Upper lobe of left lung (tissue), 4 donors: ENCODE measurements at regions not wholly inside any gene's neighbourhood (a gene's known extent, or its start where the extent isn't known, plus 50 kb on each side); places are given as distances from the start of the nearest gene placed in this dataset.

Experiments used
- POLR2A ChIP-seq, 4 donors: fragments of 450-650 bp; IDR thresholded peaks; one replicate each; pipeline ENCODE4 v1.5.1; 2016 to 2017; ENCODE audit warnings: antibody characterized with exemption in 4 of 4, mild to moderate bottlenecking in 2 of 4
- POLR2AphosphoS5 ChIP-seq, 2 donors: sonication (generic); formaldehyde crosslinking; IDR thresholded peaks; one replicate each; pipeline ENCODE4 v1.5.1; 2017; ENCODE audit warnings: antibody characterized with exemption in 2 of 2
- TF ChIP-seq, protein P1 (sequence below), 6 experiments: fragments of 450-650 bp in 4 of 6; fragments of 200-600 bp in 2 of 6; sonication (generic) in 2 of 6; IDR thresholded peaks; one replicate each; pipeline ENCODE4 v1.5.1; 2016 to 2019; ENCODE audit warnings: antibody characterized with exemption in 6 of 6

- TF ChIP-seq, protein P1, sequence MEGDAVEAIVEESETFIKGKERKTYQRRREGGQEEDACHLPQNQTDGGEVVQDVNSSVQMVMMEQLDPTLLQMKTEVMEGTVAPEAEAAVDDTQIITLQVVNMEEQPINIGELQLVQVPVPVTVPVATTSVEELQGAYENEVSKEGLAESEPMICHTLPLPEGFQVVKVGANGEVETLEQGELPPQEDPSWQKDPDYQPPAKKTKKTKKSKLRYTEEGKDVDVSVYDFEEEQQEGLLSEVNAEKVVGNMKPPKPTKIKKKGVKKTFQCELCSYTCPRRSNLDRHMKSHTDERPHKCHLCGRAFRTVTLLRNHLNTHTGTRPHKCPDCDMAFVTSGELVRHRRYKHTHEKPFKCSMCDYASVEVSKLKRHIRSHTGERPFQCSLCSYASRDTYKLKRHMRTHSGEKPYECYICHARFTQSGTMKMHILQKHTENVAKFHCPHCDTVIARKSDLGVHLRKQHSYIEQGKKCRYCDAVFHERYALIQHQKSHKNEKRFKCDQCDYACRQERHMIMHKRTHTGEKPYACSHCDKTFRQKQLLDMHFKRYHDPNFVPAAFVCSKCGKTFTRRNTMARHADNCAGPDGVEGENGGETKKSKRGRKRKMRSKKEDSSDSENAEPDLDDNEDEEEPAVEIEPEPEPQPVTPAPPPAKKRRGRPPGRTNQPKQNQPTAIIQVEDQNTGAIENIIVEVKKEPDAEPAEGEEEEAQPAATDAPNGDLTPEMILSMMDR (IDR thresholded peaks at IDR 0.05): no peak
- TF ChIP-seq POLR2AphosphoS5 (IDR thresholded peaks at IDR 0.05) (no peak), POLR2A (IDR thresholded peaks at IDR 0.05) (no peak)
These were observed 471.2 kb upstream of the TGFBR2 start for GRCh38 chr3:30135190-30135589.
